Epithelial cell of esophagus (primary cell): ENCODE measurements at regions not wholly inside any gene's neighbourhood (a gene's known extent, or its start where the extent isn't known, plus 50 kb on each side); places are given as distances from the start of the nearest gene placed in this dataset.

Experiments used
- DNase-seq: peaks from one replicate; pipeline ENCODE4 v3.0.0; 2010; ENCODE audit warnings: low read depth
- H3K4me3 ChIP-seq: 2 replicates; pipeline ENCODE4 v1.5.1; 2011; ENCODE audit warnings: mild to moderate bottlenecking, low read length, control low read depth
- TF ChIP-seq, protein P1 (sequence below): IDR thresholded peaks from 2 replicates; pipeline ENCODE4 v1.5.1; 2011; ENCODE audit warnings: low read depth, mild to moderate bottlenecking, low read length, control low read depth, inconsistent platforms; ENCODE audit not compliant: insufficient read depth; ENCODE audit errors: missing control alignments

DNA sequence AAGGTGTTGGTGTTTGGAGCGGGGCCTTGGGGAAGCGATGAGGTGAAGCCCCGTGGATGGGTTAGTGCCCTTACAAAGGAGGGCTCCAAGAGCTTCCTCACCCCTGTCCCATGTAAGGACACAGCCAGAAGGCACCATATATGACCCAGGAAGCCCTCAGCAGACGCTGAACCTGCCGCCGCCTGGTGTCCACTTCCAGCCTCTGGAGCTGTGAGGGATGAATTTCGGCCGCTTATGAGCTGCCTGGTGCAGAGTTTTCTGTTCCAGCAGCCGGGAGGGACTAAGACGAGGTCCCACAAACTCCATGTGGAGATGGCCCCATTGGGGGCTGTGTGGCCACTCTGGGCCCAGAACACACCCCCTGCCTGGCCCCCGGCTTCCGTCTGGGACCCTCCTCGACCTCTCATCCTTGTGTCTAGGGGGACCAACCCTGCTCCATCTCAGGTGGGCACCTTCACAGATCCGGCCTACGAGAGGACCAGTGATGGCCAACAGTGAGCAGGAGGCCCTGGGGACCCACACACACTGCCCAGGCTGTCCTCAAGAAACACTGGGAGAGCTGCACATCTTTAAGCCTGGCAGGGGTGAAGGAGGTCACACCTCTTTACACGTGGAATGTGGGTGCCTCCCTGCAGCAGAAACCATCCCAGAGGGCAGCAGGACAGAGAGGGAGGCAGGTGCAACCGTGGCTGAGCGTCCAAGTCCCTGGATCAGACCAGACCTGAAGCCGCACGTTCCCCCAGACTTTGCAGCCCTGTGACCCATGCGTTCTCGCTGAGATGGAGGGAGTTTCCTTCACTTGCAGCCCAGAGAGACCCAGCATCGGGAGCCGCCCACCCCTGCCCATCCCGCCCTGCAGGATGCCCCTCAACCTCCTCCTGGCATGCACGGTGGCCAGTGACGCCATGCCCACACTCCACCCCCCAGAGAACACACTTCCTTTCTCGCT is 96.1 kb downstream of the PDGFA start:
- H3K4me3 ChIP-seq: no peak overlapping the region
- DNase-seq: no peak
- TF ChIP-seq, protein P1, sequence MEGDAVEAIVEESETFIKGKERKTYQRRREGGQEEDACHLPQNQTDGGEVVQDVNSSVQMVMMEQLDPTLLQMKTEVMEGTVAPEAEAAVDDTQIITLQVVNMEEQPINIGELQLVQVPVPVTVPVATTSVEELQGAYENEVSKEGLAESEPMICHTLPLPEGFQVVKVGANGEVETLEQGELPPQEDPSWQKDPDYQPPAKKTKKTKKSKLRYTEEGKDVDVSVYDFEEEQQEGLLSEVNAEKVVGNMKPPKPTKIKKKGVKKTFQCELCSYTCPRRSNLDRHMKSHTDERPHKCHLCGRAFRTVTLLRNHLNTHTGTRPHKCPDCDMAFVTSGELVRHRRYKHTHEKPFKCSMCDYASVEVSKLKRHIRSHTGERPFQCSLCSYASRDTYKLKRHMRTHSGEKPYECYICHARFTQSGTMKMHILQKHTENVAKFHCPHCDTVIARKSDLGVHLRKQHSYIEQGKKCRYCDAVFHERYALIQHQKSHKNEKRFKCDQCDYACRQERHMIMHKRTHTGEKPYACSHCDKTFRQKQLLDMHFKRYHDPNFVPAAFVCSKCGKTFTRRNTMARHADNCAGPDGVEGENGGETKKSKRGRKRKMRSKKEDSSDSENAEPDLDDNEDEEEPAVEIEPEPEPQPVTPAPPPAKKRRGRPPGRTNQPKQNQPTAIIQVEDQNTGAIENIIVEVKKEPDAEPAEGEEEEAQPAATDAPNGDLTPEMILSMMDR: no peak

DNA sequence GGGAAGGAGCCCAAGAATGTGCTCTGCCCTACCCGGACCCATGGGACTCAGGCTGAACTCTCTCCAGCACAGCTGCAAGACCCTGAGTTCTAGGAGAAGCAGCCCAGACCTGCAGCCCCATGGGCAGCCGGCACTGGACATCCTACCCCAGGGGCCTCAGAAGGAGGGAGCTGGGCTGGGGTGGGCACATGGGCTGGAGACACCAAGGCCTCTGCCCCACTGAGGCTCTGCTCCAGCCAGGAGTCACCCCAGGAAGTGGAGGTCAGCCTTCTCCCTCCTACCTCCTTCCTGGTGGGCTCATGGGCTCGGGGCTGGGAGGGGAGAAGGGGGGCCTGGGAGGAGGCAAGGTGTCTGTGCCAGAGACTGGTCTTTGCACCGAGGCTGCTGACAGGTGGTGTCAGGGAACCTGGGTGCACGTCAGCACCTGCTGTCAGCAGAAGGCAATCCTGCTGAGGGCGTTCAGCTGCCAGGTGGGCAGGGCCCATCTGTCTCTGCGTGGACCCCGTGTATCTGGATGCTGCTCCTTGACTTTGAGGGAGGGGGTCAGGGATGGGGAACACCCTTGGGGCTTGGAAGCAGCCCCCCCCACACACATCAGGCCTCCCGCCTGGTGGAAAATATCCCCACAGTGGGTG is 95.2 kb downstream of the PDGFA start:
- TF ChIP-seq, protein P1: no peak
- no peak overlapping the region for H3K4me3 ChIP-seq
- DNase-seq: no peak

DNA sequence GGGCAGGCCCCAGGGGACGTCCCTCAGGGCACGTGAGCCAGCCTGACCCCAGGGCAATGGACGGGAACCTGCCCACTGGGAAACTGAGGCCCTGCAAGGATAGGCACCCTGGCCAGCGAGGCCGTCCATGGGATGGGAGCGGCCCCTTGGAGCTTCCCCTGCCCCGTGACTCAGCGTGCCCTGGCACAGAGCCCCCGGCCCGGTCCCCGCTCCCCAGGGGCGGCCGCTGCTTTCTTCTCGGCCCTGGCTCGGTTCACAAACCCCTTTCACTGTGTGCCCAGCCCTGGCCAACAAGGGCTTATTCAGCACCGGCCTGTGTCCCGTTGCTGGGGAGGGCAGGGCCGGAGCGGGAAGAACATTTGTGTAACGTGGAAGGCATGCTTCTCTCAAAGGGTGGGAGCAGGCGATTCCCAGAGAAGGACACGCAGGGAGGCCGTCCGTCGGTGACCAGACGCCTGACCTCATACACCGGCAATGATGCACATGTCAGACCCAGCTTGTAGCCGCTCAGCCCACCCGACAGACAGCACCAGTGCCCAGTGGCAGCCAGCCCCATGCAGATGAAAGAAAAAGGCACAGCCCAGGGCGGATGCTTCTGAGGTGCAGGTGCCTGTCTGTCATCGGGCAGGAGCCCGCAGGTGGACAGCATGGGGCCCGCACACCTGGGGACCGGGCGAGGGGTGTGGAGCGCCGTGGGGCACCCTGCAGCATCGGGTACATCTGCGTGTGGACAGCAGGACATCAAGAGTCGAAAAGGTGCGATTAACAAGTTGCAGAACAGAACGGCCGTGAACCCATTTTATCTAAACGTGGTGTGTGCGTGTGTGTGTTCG is 94.5 kb downstream of the PDGFA start:
- no peak for DNase-seq
- H3K4me3 ChIP-seq: no peak overlapping the region
- TF ChIP-seq, protein P1: no peak

DNA sequence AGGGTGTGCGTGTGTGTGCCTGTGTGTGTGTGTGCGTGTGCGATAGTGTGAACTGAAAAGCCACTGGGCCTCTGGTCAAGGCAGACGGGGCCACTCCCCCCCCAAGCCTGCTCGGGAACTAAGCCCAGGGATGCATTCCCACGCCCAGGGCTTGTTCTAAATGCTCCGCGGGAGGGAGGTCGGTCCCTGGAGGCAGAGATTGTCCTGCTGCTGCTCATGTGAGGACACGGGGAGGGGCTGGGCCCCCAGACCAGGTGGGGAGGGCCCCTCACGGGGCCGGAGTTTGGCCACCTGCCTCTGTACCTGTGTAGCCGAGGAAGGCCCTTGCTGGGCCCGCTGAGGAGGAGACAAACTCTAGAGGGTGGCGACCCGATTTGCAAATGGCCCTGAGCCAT is 93.9 kb downstream of the PDGFA start:
- H3K4me3 ChIP-seq: no peak overlapping the region
- DNase-seq: no peak
- TF ChIP-seq, protein P1: no peak

DNA sequence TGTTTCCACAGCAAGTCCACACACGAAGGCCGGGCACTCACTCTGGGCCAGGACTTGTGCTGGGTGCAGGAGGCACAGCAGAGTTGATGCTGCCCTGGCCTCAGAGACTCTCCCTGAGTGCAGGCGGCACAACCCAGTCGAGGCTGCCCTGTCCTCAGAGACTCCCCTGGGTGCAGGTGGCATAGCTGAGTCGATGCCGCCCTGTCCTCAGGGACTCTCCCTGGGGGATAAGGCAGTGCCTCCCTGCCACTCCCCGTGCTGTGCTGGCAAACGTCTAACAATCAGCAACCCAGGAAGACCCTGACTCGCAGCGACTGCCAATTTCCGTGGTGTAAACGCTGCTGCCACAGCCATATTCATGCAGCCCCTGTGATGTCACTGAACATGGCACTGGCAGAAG is 93.1 kb downstream of the PDGFA start:
- no peak overlapping the region for H3K4me3 ChIP-seq
- TF ChIP-seq, protein P1: no peak
- DNase-seq: no peak

DNA sequence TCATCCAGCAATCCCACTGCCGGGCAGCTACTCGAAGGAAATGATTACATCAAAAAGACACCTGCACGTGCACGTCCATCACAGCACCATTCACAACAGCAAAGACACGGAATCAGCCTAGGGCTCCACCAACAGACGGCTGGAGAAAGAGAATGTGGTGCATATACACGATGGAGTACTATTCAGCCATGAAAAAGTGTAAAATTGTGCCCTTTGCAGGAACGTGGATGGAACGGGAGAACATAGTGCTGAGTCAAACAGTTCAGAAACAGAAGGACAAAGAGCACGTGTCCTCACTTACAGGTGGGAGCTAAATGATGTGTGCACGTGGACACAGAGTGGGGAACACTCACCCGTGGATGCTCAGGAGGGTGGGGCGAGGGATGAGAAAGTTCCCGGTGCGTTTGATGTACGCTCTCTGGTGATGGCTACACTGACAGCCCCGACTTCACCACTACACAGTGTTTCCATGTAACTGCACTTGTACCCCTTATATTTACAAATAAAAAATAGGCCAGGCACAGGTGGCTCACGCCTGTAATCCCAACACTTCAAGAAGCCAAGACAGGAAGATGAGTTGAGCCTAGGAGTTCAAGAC is 92.0 kb downstream of the PDGFA start:
- TF ChIP-seq, protein P1: no peak
- DNase-seq: no peak

More for the DNA sequence above, 92.0 kb downstream of the PDGFA start:
- H3K4me3 ChIP-seq: no peak overlapping the region
